Middle frontal gyrus (tissue), 1 donor: ENCODE measurements at regions not wholly inside any gene's neighbourhood (a gene's known extent, or its start where the extent isn't known, plus 50 kb on each side); places are given as distances from the start of the nearest gene placed in this dataset.

Experiments
- DNase-seq: peaks from one replicate; pipeline ENCODE4 v3.0.0-alpha.2; 2015; ENCODE audit warnings: low spot score; ENCODE audit errors: extremely low spot score

- DNase-seq: no peak
Measured at GRCh38 chr3:146843476-146843875, 238.3 kb upstream of the PLSCR5 start.

- no peak for DNase-seq
Measured at GRCh38 chr3:146839727-146840375, 234.7 kb upstream of the PLSCR5 start.

GRCh38 chr3:146838221-146838620 is 233.1 kb upstream of the PLSCR5 start:
- DNase-seq: no peak

- DNase-seq: no peak
Measured at GRCh38 chr3:146834917-146835316, 229.8 kb upstream of the PLSCR5 start.

GRCh38 chr3:146832857-146833458 is 227.8 kb upstream of the PLSCR5 start:
- no peak for DNase-seq

GRCh38 chr3:146831659-146832058 is 226.5 kb upstream of the PLSCR5 start:
- DNase-seq: no peak

- DNase-seq: no peak
Measured at GRCh38 chr3:146830231-146830630, 225.1 kb upstream of the PLSCR5 start.

- DNase-seq: no peak
Measured at GRCh38 chr3:146827836-146828235, 222.7 kb upstream of the PLSCR5 start.

GRCh38 chr3:146823622-146824021 is 218.5 kb upstream of the PLSCR5 start:
- no peak for DNase-seq

- DNase-seq: no peak
Measured at GRCh38 chr3:146818866-146819265, 213.7 kb upstream of the PLSCR5 start.

- no peak for DNase-seq
Measured at GRCh38 chr3:146818301-146818700, 213.2 kb upstream of the PLSCR5 start.

- no peak for DNase-seq
Measured at GRCh38 chr3:146817704-146818103, 212.6 kb upstream of the PLSCR5 start.

GRCh38 chr3:146814601-146815315 is 209.6 kb upstream of the PLSCR5 start:
- DNase-seq: no peak

GRCh38 chr3:146813496-146813895 is 208.3 kb upstream of the PLSCR5 start:
- no peak for DNase-seq

GRCh38 chr3:146803745-146804144 is 198.6 kb upstream of the PLSCR5 start:
- no peak for DNase-seq

GRCh38 chr3:146801492-146801891 is 196.3 kb upstream of the PLSCR5 start:
- DNase-seq: no peak

- no peak for DNase-seq
Measured at GRCh38 chr3:146800484-146800883, 195.3 kb upstream of the PLSCR5 start.

- no peak for DNase-seq
Measured at GRCh38 chr3:146796078-146796477, 190.9 kb upstream of the PLSCR5 start.

- DNase-seq: no peak
Measured at GRCh38 chr3:146783446-146783845, 178.3 kb upstream of the PLSCR5 start.

- DNase-seq: no peak
Measured at GRCh38 chr3:146781606-146782005, 176.5 kb upstream of the PLSCR5 start.

GRCh38 chr3:146781059-146781458 is 175.9 kb upstream of the PLSCR5 start:
- no peak for DNase-seq

GRCh38 chr3:146780251-146780650 is 175.1 kb upstream of the PLSCR5 start:
- no peak for DNase-seq

GRCh38 chr3:146777941-146778340 is 172.8 kb upstream of the PLSCR5 start:
- no peak for DNase-seq
